GM23338 (cell line): ENCODE measurements at regions not wholly inside any gene's neighbourhood (a gene's known extent, or its start where the extent isn't known, plus 50 kb on each side); places are given as distances from the start of the nearest gene placed in this dataset.

ENCODE experiments used
- ATAC-seq: fragments of 200-7000 bp; cut with Tn5 transposase; 3 replicates; pipeline ENCODE4 v1.9.1; 2020
- DNase-seq: peaks from one replicate; pipeline ENCODE4 v3.0.0-alpha.2; 2015; ENCODE audit warnings: low spot score
- H2AFZ ChIP-seq: fragments of 200-600 bp; sonication (generic); 2 replicates; pipeline ENCODE4 v1.8.0; 2016; ENCODE audit warnings: antibody characterized with exemption, mild to moderate bottlenecking, moderate library complexity
- H3F3A ChIP-seq: fragments of 200-600 bp; sonication (generic); replicated peaks from 2 replicates; pipeline ENCODE4 v1.8.0; 2017; ENCODE audit warnings: antibody characterized with exemption, mixed run types, low read depth
- H3K27ac ChIP-seq: fragments of 200-600 bp; sonication (generic); 2 replicates; pipeline ENCODE4 v1.6.1; 2016; ENCODE audit warnings: low read depth
- H3K27me3 ChIP-seq: fragments of 200-600 bp; sonication (generic); 2 replicates; pipeline ENCODE4 v1.8.0; 2016; ENCODE audit warnings: mild to moderate bottlenecking, mixed run types, moderate library complexity; ENCODE audit not compliant: insufficient read depth
- H3K36me3 ChIP-seq: fragments of 200-600 bp; sonication (generic); 2 replicates; pipeline ENCODE4 v1.8.0; 2016; ENCODE audit warnings: mild to moderate bottlenecking; ENCODE audit not compliant: insufficient read depth
- H3K4me1 ChIP-seq: fragments of 200-600 bp; sonication (generic); 2 replicates; pipeline ENCODE4 v1.8.0; 2016; ENCODE audit warnings: mild to moderate bottlenecking, moderate library complexity; ENCODE audit not compliant: insufficient read depth
- H3K4me2 ChIP-seq: fragments of 200-600 bp; sonication (generic); 2 replicates; pipeline ENCODE4 v1.7.1; 2017; ENCODE audit warnings: mixed run types
- H3K4me3 ChIP-seq: fragments of 200-600 bp; sonication (generic); 2 replicates; pipeline ENCODE4 v1.6.1; 2016; ENCODE audit warnings: mixed run types
- H3K79me2 ChIP-seq: fragments of 200-600 bp; sonication (generic); replicated peaks from 2 replicates; pipeline ENCODE4 v1.8.0; 2017; ENCODE audit warnings: mild to moderate bottlenecking; ENCODE audit not compliant: insufficient read depth
- H3K9me2 ChIP-seq: fragments of 200-600 bp; sonication (generic); 2 replicates; pipeline ENCODE4 v1.8.0; 2017; ENCODE audit not compliant: insufficient read depth
- H4K20me1 ChIP-seq: fragments of 200-600 bp; sonication (generic); replicated peaks from 2 replicates; pipeline ENCODE4 v1.8.0; 2017; ENCODE audit warnings: mild to moderate bottlenecking; ENCODE audit not compliant: insufficient read depth
- H3K27ac Mint-ChIP-seq: 2 replicates; pipeline ENCODE4 v1.8.0; 2020; ENCODE audit warnings: inconsistent platforms, mild to moderate bottlenecking, moderate library complexity, mixed read lengths
- H3K27me3 Mint-ChIP-seq: 3 replicates; pipeline ENCODE4 v1.8.0; 2022; ENCODE audit warnings: low read depth, mild to moderate bottlenecking, moderate library complexity, mixed read lengths, inconsistent platforms; ENCODE audit not compliant: insufficient read depth, poor library complexity
- H3K36me3 Mint-ChIP-seq: 3 replicates; pipeline ENCODE4 v1.8.0; 2021; ENCODE audit warnings: low read depth, mild to moderate bottlenecking, inconsistent platforms, moderate library complexity, mixed read lengths
- H3K4me1 Mint-ChIP-seq: 3 replicates; pipeline ENCODE4 v1.8.0; 2020; ENCODE audit warnings: mild to moderate bottlenecking, inconsistent platforms, mixed read lengths
- H3K4me3 Mint-ChIP-seq: 3 replicates; pipeline ENCODE4 v1.8.0; 2021; ENCODE audit warnings: moderate library complexity, mild to moderate bottlenecking, inconsistent platforms, mixed read lengths
- H3K9me3 Mint-ChIP-seq: 3 replicates; pipeline ENCODE4 v1.8.0; 2020; ENCODE audit warnings: moderate library complexity, mild to moderate bottlenecking, inconsistent platforms, mixed read lengths
- CREB1 ChIP-seq: fragments of 250-450 bp; sonication (Bioruptor Pico); IDR thresholded peaks from 2 replicates; pipeline ENCODE4 v1.5.0; 2020; ENCODE audit warnings: low read depth, mild to moderate bottlenecking, moderate library complexity
- EZH2 ChIP-seq: fragments of 200-600 bp; sonication (generic); IDR thresholded peaks from one replicate; pipeline ENCODE4 v1.8.0; 2017; ENCODE audit warnings: antibody characterized with exemption, mild to moderate bottlenecking, low read depth; ENCODE audit not compliant: unreplicated experiment
- EZH2phosphoT487 ChIP-seq: fragments of 200-600 bp; sonication (generic); IDR thresholded peaks from one replicate; pipeline ENCODE4 v1.8.1; 2018; ENCODE audit warnings: antibody characterized with exemption; ENCODE audit not compliant: unreplicated experiment
- JUNB ChIP-seq: IDR thresholded peaks from one replicate; pipeline ENCODE4 v1.6.1; 2016; ENCODE audit warnings: antibody characterized with exemption; ENCODE audit not compliant: unreplicated experiment
- NANOG ChIP-seq: IDR thresholded peaks from 2 replicates; pipeline ENCODE4 v1.6.1; 2016; ENCODE audit warnings: antibody characterized with exemption, borderline replicate concordance
- POLR2AphosphoS5 ChIP-seq: IDR thresholded peaks from 2 replicates; pipeline ENCODE4 v1.6.1; 2016; ENCODE audit warnings: antibody characterized with exemption, low read depth
- REST ChIP-seq: IDR thresholded peaks from one replicate; pipeline ENCODE4 v1.6.1; 2018; ENCODE audit warnings: antibody characterized with exemption; ENCODE audit not compliant: unreplicated experiment
- STAT1 ChIP-seq: IDR thresholded peaks from one replicate; pipeline ENCODE4 v1.6.1; 2016; ENCODE audit warnings: antibody characterized with exemption; ENCODE audit not compliant: unreplicated experiment
- ZNF114 ChIP-seq: fragments of 250-450 bp; sonication (Bioruptor Pico); IDR thresholded peaks from 2 replicates; pipeline ENCODE4 v1.5.0; 2020; ENCODE audit warnings: mild to moderate bottlenecking, moderate library complexity
- ZNF331 ChIP-seq: fragments of 250-450 bp; sonication (Bioruptor Pico); IDR thresholded peaks from 2 replicates; pipeline ENCODE4 v1.5.0; 2020; ENCODE audit warnings: low read depth, mild to moderate bottlenecking, moderate library complexity
- ZNF462 ChIP-seq: fragments of 250-450 bp; sonication (Bioruptor Pico); IDR thresholded peaks from 2 replicates; pipeline ENCODE4 v1.5.0; 2020; ENCODE audit warnings: mild to moderate bottlenecking, moderate library complexity
- TF ChIP-seq, protein P1 (sequence below): IDR thresholded peaks from 2 replicates; pipeline ENCODE4 v1.6.1; 2016; ENCODE audit warnings: antibody characterized with exemption
- TF ChIP-seq, protein P2 (sequence below), 2 experiments: fragments of 200-600 bp in 1 of 2; sonication (generic) in 1 of 2; conservative IDR thresholded peaks; 2 replicates each; pipeline versions ENCODE4 v1.5.1 to v1.6.1; 2016 to 2017; ENCODE audit warnings: antibody characterized with exemption in 2 of 2, low read depth in 2 of 2, mild to moderate bottlenecking in 2 of 2, moderate library complexity in 1 of 2

GRCh38 chr5:125583321-125584139 is 837.1 kb upstream of the ZNF608 start:
- H3K27me3 Mint-ChIP-seq, result peaks cover 2% of the 10 kb centered on the region
- no peak for ATAC-seq
- 0 out of 2 replicates have a peak, but pooled peaks cover 5% of the 10 kb centered on the region for H3K4me1 ChIP-seq
- peaks cover 5% of the 10 kb centered on the region; the same call in 1 of the 2 replicates for H3K9me2 ChIP-seq
- no peaks in the 10 kb centered on the region for H3K36me3 ChIP-seq
- no peaks in the 10 kb centered on the region for H3K79me2 ChIP-seq
- H3K9me3 Mint-ChIP-seq, result peaks cover 5% of the 10 kb centered on the region; the same call in 2 of the 3 replicates
- no peaks in the 10 kb centered on the region for H3K27me3 ChIP-seq
- no peak overlapping the region for H3K4me3 Mint-ChIP-seq
- no peak overlapping the region for H3K27ac Mint-ChIP-seq
- DNase-seq, result no peak
- no peak overlapping the region for H3K4me2 ChIP-seq
- H2AFZ ChIP-seq, result no peak overlapping the region
- no peaks in the 10 kb centered on the region for H4K20me1 ChIP-seq
- TF ChIP-seq ZNF331 (CRISPR knock-in tag), result no peak
- no peak for TF ChIP-seq EZH2phosphoT487
- no peak for TF ChIP-seq ZNF462 (CRISPR knock-in tag)
- TF ChIP-seq EZH2, result no peak
- TF ChIP-seq, protein P1, sequence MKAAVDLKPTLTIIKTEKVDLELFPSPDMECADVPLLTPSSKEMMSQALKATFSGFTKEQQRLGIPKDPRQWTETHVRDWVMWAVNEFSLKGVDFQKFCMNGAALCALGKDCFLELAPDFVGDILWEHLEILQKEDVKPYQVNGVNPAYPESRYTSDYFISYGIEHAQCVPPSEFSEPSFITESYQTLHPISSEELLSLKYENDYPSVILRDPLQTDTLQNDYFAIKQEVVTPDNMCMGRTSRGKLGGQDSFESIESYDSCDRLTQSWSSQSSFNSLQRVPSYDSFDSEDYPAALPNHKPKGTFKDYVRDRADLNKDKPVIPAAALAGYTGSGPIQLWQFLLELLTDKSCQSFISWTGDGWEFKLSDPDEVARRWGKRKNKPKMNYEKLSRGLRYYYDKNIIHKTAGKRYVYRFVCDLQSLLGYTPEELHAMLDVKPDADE, result no peak
- no peak for TF ChIP-seq REST
- no peak for TF ChIP-seq ZNF114 (CRISPR knock-in tag)
- no peak for TF ChIP-seq CREB1 (CRISPR knock-in tag)
- no peak for TF ChIP-seq JUNB
- no peak for TF ChIP-seq STAT1
- no peak for TF ChIP-seq POLR2AphosphoS5
- TF ChIP-seq, protein P2, sequence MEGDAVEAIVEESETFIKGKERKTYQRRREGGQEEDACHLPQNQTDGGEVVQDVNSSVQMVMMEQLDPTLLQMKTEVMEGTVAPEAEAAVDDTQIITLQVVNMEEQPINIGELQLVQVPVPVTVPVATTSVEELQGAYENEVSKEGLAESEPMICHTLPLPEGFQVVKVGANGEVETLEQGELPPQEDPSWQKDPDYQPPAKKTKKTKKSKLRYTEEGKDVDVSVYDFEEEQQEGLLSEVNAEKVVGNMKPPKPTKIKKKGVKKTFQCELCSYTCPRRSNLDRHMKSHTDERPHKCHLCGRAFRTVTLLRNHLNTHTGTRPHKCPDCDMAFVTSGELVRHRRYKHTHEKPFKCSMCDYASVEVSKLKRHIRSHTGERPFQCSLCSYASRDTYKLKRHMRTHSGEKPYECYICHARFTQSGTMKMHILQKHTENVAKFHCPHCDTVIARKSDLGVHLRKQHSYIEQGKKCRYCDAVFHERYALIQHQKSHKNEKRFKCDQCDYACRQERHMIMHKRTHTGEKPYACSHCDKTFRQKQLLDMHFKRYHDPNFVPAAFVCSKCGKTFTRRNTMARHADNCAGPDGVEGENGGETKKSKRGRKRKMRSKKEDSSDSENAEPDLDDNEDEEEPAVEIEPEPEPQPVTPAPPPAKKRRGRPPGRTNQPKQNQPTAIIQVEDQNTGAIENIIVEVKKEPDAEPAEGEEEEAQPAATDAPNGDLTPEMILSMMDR (conservative IDR thresholded peaks at IDR 0.05; ENCODE audit: low read depth in 2 of 2), result no peak
- TF ChIP-seq NANOG, result no peak
- H3K4me3 ChIP-seq, result no peak overlapping the region
- H3K36me3 Mint-ChIP-seq, result peaks cover 4% of the 10 kb centered on the region; the same call in 2 of the 3 replicates
- peaks cover 3% of the 10 kb centered on the region; the same call in 2 of the 3 replicates for H3K4me1 Mint-ChIP-seq
- no peaks in the 10 kb centered on the region for H3F3A ChIP-seq
- H3K27ac ChIP-seq, result no peak overlapping the region
